ENCODE measurements at regions not wholly inside any gene's neighbourhood (a gene's known extent, or its start where the extent isn't known, plus 50 kb on each side); places are given as distances from the start of the nearest gene placed in this dataset.
A peak's percentile ranks its signal among the peaks of the same experiment; 100 is the strongest.

DNA sequence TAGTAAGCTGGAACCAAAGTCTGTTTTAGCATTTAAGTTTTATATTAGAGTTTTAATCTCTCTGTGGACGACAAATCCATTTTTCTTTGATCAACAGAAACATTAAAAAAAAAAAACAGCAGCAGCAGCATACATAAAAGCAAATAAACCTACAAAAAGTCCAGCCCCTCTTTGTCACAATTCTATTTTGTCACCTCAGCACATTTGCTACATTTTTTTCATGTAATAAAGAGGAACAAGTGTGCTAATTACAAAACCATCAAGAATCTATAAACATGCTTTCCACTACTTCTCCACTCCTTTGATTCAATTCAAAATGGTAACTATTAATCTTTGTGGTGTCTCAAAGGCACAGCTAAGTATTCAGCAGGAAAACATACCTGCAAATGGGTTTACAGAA lies 259.8 kb upstream of the GNAI1 start:
- Histone ChIP-seq H3K4me1 (ENCODE audit: insufficient read depth, low read length) (peaks cover 9% of the 10 kb centered on the region), H4K20me1 (ENCODE audit: insufficient read depth, low read length) (no peaks in the 10 kb centered on the region), H3K79me2 (ENCODE audit: insufficient read depth, low read length) (no peaks in the 10 kb centered on the region), H3K9me3 (ENCODE audit: low read depth, low read length) (no peaks in the 10 kb centered on the region), H3K27me3 (ENCODE audit: insufficient read depth, low read length) (peaks cover 41% of the 10 kb centered on the region), H2AFZ (ENCODE audit: low read length) (no peak overlapping the region), H3K4me3 (ENCODE audit: insufficient read depth, low read length) (no peak overlapping the region), H3K4me2 (ENCODE audit: insufficient read depth, low read length) (no peak overlapping the region), H3K27ac (ENCODE audit: low read depth, low read length) (no peak overlapping the region), H3K36me3 (ENCODE audit: insufficient read depth, low read length) (no peaks in the 10 kb centered on the region)
- no peak for DNase-seq (ENCODE audit: insufficient read length, low spot score, missing footprints)
- TF ChIP-seq, protein P1, sequence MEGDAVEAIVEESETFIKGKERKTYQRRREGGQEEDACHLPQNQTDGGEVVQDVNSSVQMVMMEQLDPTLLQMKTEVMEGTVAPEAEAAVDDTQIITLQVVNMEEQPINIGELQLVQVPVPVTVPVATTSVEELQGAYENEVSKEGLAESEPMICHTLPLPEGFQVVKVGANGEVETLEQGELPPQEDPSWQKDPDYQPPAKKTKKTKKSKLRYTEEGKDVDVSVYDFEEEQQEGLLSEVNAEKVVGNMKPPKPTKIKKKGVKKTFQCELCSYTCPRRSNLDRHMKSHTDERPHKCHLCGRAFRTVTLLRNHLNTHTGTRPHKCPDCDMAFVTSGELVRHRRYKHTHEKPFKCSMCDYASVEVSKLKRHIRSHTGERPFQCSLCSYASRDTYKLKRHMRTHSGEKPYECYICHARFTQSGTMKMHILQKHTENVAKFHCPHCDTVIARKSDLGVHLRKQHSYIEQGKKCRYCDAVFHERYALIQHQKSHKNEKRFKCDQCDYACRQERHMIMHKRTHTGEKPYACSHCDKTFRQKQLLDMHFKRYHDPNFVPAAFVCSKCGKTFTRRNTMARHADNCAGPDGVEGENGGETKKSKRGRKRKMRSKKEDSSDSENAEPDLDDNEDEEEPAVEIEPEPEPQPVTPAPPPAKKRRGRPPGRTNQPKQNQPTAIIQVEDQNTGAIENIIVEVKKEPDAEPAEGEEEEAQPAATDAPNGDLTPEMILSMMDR (IDR thresholded peaks at IDR 0.05; ENCODE audit: extremely low read depth, low read depth, low read length): no peak

DNA sequence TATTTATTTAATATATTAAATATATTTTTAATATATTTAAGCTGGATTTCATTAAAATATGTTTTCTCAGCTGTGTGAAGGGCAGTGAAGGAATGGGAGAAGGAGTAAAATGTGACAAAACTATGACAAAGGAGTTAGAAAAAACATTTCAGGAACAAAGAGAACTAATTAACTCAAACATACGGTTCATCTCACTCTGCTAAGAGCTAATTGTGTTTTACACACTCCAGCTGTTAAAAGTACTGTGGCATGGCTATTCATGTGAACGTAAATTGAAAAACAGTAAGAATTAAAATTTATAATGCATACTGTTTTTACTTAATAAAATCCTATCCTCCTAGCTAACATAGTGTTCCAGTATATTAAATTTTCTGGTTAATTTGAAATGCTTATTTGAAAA lies 262.5 kb upstream of the GNAI1 start:
- Histone ChIP-seq H3K4me3 (ENCODE audit: insufficient read depth, low read length) (no peak overlapping the region), H2AFZ (ENCODE audit: low read length) (no peak overlapping the region), H3K79me2 (ENCODE audit: insufficient read depth, low read length) (no peaks in the 10 kb centered on the region), H3K4me2 (ENCODE audit: insufficient read depth, low read length) (no peak overlapping the region), H3K9me3 (ENCODE audit: low read depth, low read length) (no peaks in the 10 kb centered on the region), H3K27ac (ENCODE audit: low read depth, low read length) (no peak overlapping the region), H3K4me1 (ENCODE audit: insufficient read depth, low read length) (peaks cover 9% of the 10 kb centered on the region), H3K27me3 (ENCODE audit: insufficient read depth, low read length) (peaks cover 26% of the 10 kb centered on the region), H4K20me1 (ENCODE audit: insufficient read depth, low read length) (no peaks in the 10 kb centered on the region), H3K36me3 (ENCODE audit: insufficient read depth, low read length) (no peaks in the 10 kb centered on the region)
- TF ChIP-seq, protein P1 (IDR thresholded peaks at IDR 0.05; ENCODE audit: extremely low read depth, low read depth, low read length): no peak
- DNase-seq (ENCODE audit: insufficient read length, low spot score, missing footprints): no peak

DNA sequence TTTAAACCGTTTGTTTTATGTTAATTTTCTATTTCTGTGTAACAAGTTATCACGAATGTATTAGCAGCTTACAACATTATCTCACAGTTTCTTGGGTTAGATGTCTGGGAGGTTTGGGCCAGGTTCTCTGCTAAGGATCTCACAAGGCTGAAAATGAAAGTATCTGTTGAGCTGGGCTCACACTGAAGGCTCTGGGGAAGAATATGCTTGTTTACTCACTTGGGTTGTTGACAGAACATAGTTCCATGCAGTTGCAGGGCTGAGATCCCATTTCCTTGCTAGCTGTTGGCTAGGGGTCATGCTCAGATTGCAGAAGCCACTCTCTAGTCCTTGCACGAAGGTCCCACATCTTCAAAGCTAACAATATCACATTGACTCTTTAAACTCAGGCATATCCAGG lies 266.6 kb upstream of the GNAI1 start:
- H3K9me3 ChIP-seq (ENCODE audit: low read depth, low read length): no peaks in the 10 kb centered on the region
- H3K27me3 ChIP-seq (ENCODE audit: insufficient read depth, low read length): peaks cover 11% of the 10 kb centered on the region
- H3K27ac ChIP-seq (ENCODE audit: low read depth, low read length): no peak overlapping the region
- H3K79me2 ChIP-seq (ENCODE audit: insufficient read depth, low read length): no peaks in the 10 kb centered on the region
- DNase-seq (ENCODE audit: insufficient read length, low spot score, missing footprints): peak; percentile 11
- no peaks in the 10 kb centered on the region for H3K4me1 ChIP-seq (ENCODE audit: insufficient read depth, low read length)
- peak overlapping the region; percentile 68 for H3K4me2 ChIP-seq (ENCODE audit: insufficient read depth, low read length)
- TF ChIP-seq, protein P1 (IDR thresholded peaks at IDR 0.05; ENCODE audit: extremely low read depth, low read depth, low read length): no peak
- peak overlapping the region; percentile 56 for H2AFZ ChIP-seq (ENCODE audit: low read length)
- no peaks in the 10 kb centered on the region for H4K20me1 ChIP-seq (ENCODE audit: insufficient read depth, low read length)
- H3K36me3 ChIP-seq (ENCODE audit: insufficient read depth, low read length): no peaks in the 10 kb centered on the region
- H3K4me3 ChIP-seq (ENCODE audit: insufficient read depth, low read length): peak overlapping the region; percentile 46

DNA sequence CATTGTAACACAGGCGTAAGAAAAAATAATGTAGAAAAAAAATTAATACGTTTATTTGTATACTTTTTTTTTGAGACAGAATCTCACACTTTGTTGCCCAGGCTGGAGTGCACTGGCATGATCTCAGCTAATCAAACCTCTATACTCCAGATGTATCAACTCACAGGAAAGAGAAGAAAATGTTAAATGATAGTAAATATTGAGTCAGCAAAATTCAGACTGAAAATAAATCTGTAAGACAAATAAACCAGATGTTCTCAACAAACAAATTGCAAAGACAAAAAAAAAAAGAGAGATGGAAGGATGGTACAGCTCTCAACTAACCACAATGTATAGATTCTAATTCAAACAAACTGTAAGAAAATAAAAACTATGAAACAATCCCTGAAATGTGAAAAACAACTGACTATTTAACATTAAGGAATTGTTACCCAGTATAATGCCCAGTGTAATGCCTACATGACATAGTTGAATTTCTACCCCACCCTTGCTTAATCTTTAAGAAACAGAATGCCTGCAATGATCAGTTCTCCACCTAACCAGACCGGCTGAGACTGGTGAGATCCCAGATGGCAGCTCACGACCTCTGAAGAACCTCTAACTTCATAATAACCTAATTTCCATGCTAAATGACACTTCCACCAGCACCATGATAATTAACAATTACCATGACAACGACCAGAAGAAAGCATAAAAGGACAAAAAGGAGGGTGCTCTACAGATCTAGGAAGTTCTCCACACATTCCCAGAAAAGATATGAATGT lies 272.0 kb upstream of the GNAI1 start:
- Histone ChIP-seq H4K20me1 (ENCODE audit: insufficient read depth, low read length) (no peaks in the 10 kb centered on the region), H2AFZ (ENCODE audit: low read length) (no peak overlapping the region), H3K36me3 (ENCODE audit: insufficient read depth, low read length) (no peaks in the 10 kb centered on the region), H3K27me3 (ENCODE audit: insufficient read depth, low read length) (peaks cover 4% of the 10 kb centered on the region), H3K79me2 (ENCODE audit: insufficient read depth, low read length) (no peaks in the 10 kb centered on the region), H3K27ac (ENCODE audit: low read depth, low read length) (no peak overlapping the region), H3K9me3 (ENCODE audit: low read depth, low read length) (no peaks in the 10 kb centered on the region), H3K4me3 (ENCODE audit: insufficient read depth, low read length) (no peak overlapping the region), H3K4me1 (ENCODE audit: insufficient read depth, low read length) (no peaks in the 10 kb centered on the region), H3K4me2 (ENCODE audit: insufficient read depth, low read length) (no peak overlapping the region)
- DNase-seq (ENCODE audit: insufficient read length, low spot score, missing footprints): no peak
- TF ChIP-seq, protein P1 (IDR thresholded peaks at IDR 0.05; ENCODE audit: extremely low read depth, low read depth, low read length): no peak
